HG02852 (cell line): ENCODE measurements at regions not wholly inside any gene's neighbourhood (a gene's known extent, or its start where the extent isn't known, plus 50 kb on each side); places are given as distances from the start of the nearest gene placed in this dataset.

Source experiments
- ATAC-seq: cut with Tn5 transposase; IDR thresholded peaks from one replicate; pipeline ENCODE4 v1.9.1; 2021; ENCODE audit warnings: mild to moderate bottlenecking, moderate library complexity; ENCODE audit not compliant: unreplicated experiment

DNA sequence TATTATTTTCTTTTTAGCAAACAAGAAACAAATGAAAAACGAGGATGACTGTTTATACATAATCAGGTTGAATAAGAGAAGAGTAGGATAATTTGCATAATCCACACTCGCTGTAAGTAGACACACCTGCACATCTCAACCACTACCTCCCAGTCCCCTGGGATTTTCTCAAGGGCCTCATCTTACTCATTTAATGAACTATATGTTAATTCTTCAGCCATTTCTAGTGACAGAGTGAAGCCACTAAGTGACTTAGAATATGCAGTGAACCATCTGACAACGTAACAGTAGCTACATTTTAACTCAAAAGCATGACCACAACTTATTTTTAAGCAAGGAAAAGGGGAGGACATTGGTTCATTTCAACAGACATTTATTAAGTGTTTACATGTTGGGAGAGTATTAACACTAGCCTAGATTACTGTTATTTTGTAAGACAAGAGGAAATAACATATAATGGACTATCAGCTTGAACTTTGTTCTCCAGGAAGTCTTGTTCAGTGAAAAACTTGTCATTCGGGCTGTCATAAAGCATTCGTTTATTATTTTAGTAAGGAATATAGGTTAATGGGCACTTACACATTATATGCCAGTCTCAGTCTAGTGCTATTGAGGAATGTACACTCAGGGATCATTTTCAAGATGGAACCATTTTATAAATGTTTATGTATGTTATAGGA lies 173.0 kb upstream of the ROBO2 start:
- ATAC-seq = no peak

DNA sequence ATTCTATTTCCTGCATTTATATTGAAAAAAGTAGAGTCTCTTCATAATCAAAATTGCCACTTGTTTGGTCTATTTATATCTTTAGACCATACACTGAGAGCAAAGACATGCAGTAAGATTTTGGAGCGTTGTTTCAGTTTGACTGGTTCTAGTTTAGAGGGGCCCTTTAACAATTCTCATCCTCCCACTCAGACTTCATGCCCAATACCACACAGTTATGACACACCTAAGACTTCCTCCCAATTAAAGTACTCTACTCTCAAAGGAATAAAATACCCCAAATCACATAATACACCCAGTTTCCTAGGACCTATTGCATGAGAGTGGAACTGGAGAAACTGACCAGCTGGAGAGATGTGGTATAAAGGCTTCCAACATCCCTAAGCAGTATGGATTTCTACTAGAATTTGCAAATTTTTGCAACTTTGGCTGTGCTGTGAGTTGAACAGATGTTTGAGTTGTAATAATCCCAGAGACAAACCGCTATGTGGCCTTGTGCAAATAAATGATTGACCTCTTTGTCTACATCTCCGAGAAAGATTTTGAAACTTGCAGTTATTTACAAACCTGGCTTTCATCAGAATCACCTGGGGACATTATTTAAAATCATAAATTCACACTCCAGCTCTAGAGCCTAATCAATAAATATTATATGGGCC lies 170.0 kb upstream of the ROBO2 start:
- ATAC-seq = no peak

DNA sequence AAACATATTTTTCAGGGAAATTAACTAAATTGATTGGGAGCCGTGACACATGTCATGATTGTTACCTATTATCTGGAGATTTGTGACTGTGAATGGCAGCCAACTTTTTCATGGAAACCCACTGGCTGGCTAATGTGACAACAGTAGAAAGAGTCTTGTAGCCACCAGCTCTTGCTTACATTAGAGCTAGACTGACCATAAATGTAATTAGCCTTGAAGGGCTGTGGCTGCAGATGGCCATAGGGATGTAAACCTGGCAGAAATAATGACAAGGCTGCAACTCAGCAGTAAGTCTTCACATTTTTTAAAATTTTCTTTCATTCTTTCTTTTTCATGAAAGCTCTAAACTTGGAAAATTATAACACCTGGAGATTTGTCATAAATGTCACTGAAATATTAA lies 168.2 kb upstream of the ROBO2 start:
- no peak for ATAC-seq

DNA sequence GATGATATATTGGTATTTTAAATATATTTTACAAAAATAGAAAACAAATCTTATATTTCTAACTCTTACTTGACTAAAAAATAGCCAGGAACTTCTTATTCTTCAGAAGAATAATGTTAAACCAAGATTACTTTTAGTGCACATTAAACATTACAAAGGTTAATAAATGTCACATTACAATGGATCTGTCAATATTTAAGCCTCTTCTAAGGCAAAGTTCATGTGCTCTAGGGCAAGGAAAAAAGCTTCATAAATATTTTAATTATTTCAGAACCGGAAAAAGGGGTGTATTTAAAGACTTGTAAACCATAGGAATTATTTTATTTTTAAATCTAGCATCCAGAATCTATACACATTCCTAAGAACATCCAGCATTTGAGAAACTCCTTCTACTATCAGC lies 166.9 kb upstream of the ROBO2 start:
- no peak for ATAC-seq

DNA sequence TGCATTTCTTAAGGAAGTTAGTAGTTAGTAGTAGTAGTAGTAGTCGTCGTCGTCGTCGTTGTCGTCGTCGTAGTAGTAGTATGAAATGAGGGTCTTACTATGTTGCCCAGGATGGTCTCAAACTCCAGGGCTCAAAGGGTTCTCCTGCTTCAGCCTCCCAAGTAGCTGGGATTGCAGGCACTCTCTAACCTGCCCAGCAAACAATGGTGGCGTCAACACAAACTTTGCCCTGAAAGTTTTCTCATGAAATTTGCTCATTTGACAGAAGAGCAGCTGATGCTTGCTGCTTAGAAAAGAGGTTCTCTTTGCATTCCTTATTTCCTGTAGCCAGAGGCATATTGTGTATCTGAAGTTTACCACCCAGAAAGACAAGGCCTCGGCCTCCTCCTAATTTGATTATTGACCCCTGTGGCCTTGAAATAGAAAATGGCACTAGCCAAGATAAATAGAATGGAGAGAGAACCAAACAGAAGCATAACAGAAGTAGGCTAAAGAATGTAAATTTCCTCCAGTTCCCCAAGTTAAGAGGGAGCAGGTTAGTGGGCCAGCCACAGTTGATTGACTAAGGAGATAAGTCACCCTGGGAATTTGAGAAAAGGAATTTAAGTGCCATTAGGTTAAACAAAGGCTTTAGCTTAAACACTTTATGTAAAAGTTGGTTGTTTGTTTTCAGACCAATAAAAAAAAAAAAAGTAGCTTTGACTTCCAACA lies 166.2 kb upstream of the ROBO2 start:
- no peak for ATAC-seq

DNA sequence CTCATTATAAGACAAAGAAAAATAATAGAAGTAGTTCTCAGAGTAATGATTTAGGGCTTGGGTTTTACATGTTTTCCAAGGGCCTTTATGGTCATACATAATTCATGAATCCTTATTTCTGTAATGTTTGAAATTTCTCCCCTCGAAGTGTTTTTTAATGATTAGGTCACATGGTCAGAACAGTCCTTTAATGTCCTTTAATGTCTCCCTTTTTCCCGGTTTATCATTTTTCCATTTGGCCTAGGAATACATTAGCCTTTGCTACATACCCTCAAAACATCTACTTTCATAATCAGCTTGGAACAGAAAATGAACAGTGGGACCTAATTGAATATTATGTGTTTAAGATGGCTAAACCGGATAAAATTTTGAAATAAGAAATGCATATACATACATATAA lies 159.9 kb upstream of the ROBO2 start:
- ATAC-seq = no peak

DNA sequence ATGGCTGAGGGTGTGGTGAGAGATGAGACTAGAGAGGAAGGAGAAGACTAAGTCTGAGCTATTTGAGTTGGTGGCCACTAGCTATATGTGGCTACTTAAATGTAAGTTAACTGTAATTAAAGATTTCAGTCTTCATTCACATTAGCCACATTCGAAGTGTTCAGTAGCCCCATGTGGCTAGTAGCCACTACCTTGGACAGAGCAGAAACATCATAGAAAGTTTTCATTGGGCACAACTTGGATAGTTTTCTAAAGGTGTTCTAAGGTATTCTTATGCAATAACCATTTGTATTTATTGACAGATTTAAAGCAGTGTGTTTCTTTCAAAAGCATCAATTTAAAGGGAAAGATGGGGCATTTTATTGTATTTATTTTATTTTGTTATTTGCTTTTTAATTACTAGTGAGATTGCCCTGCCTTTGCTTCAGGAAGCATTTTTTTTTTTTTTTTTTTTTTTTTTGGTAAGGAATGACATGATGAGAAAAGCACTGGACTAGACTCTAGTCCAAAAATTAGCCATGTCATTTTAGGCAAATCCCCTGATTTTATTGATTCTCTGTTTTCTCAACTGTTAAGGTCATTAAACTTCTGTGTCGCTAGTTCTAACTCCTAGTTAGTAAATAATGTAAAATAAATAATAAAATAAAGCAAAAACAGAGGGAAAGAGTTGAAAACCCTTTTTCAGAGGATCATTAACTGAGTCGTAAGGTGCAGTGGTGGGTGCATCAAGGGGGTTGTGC lies 153.0 kb upstream of the ROBO2 start:
- no peak for ATAC-seq

DNA sequence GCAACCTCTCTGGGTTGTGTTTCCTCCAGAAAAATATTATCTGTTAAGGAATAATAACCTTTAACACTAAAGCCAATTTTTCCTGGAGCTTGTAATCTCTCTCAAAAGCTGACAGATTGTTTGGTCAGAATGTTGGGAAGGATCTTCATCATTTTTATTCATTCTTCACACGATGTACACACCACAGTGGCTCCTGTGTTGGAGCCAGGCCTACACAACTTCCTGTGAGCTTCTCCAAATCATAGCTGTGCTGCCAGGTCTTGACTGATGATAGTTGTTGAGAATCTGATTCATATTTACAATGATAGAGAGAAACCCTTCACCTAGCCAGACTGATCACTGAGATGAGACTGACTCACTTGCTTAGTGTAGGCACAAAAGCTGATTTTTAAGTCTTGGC lies 151.0 kb upstream of the ROBO2 start:
- ATAC-seq = no peak

DNA sequence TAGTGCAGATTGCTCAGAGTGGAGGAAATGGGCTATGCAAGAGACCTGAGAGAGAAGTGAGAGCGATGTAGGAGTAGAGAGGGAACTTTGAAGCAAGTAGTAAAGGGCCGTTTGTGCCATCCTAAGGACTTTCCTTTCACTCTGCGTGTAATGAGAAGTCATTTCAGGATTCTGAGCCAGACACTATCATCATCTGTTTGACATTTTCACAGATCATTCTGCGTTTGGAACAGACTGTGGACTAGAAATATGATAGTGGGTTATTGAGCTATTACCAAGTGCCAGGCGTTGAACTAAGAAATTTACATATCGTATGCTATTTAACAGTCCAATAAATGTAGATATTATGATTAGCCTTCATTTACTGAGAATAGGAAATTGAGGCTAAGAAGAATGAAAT lies 150.0 kb upstream of the ROBO2 start:
- no peak for ATAC-seq

DNA sequence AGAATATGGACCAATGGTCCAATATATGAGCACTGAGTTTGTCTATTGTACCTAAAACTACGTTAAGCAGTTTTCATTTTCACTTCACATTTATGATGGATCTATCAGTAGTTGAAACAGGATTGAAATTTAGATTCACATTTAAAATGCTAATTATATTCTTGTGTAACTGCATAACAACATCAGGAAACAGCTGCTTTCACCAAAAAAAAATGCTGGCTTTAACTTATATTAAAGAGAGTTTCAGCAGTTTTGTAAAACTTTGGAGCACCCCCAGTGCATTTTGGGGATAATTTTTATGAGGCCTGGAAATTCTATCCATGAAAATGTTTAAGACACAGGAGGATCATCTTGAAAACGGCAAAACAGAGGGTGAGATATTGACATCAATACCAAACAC lies 142.8 kb upstream of the ROBO2 start:
- no peak for ATAC-seq

DNA sequence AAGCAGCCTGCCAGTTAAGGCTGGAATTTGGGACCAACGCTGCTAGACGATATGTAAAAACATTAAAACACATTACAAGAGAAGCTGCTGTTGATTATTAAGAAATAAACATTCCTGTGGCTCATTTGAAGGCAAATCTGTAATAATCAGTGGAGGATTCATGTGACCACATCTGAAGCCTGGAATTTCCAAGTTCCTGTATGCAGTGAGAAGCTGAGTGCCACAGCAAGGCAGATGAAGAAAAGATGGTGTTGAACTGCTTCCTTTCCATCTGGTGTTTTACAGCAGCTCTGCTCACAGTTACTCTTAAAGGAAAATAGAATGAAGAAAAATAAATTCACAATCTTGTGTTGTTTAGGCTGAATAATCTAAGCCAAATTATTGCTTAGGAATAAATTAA lies 139.3 kb upstream of the ROBO2 start:
- ATAC-seq = no peak

DNA sequence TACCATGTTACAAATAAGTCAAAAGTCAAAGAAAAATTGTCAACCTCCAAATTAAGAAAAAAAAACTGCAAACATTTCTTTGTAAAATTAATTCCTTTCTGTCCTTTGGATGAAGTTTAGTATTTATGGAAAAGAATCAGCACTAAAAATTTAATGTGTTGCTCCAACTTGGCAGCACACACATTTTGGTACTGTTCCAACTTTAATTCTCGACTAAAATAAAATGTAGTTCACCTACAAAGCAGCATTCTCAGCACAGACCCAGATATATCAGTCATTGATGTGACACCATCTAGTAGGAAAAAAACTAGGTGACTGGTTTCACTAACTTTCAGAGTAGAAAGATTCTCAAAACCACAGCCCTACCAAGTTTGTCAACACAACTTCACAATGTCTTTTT lies 131.7 kb upstream of the ROBO2 start:
- no peak for ATAC-seq

DNA sequence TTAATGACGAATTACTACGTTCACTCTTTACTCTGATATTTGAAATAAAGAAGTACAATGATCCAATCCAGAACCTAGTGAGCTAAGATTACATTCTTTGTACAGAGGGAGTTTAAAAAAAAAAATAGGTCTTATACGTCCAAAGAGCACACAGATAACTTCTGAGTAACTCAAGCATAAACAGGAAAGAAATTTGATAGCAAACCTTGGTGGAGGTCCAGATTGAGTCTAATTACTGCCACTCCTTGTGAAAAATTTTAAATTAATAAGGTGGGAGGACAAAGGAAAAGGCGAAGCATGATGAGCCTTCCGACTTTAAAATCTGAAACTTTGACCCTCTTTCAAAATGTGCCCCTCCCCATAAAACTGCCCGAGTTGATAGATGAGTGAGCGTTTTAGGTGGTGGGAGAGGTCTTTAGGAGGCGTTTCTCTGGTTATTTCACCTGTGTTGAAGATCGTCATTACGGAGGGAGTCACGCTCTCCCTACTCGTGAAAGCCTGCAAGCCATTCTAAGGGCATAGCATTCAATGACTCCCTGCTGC lies 127.0 kb upstream of the ROBO2 start:
- no peak for ATAC-seq

DNA sequence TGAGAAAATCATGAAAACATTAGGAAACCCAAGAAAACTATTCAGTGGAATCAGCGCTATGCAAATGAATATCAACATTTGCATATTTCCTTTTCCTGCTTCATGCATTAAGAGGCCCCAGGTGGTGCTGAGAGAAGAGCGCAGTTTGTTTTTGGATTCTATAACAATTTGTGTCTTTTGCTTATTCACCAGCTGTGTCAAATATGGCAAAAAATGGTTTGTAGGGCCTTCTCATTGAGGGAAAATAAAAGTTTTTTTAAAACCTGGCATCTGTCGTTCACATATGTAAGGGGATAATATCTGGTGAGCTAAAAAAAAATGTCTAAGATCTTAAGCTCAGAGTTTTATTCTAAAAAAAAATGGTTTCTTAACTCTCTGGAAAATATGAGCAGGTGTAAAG lies 122.5 kb upstream of the ROBO2 start:
- no peak for ATAC-seq

DNA sequence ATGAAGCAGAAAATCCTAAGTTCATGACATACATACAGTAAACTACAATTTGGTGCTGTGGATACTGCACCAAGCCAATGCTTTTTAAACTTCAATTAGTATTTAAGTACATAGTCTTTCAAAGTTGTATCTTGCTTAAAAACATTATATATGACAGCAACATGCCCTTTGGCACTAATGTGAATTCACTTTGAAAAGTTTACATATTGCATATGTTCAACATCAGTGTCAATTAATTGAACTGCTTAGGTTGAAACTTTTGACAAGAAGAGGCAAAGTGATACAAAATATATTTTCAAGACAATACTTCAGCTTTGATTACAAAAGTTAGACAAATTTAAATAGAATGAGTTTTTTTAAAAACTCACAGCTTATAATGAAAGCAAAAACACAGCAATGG lies 119.4 kb upstream of the ROBO2 start:
- no peak for ATAC-seq

DNA sequence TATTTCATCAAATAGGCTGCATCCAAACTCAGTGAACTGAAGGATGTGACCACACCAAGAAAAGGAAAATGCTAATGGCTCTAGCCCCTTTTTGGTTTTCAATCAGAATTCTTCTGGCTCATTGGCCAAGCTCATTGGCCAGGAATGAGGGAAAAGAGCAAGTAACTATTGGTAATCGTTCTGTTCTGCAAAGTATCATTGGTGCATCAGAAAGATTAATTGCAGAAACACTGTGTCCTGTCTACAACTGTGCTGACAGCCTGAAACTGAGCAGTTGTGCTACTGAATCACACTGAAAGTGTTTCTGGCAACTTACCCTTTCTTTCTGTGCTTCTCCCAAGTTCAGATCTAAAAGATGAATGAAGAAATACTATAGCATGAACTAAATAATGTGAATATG lies 116.4 kb upstream of the ROBO2 start:
- ATAC-seq = no peak

DNA sequence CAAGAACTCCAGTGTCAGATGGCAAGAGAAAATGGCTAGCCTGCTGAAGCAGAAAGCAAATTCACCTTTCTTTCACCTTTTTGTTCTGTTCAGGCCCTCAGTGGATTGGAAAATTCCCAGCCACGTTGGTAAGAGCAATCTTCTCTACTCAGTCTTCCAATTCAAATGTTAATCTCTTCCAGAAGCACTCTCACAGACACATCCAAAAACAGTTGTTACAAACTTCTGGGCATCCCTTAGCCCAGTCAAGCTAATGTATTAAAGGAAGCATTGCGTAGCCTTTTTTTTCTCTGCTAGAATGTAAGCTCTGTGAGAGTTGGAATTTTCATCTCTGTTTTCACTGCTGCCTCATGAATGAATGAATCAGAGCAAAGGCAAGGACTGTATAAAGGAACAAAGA lies 109.2 kb upstream of the ROBO2 start:
- no peak for ATAC-seq

DNA sequence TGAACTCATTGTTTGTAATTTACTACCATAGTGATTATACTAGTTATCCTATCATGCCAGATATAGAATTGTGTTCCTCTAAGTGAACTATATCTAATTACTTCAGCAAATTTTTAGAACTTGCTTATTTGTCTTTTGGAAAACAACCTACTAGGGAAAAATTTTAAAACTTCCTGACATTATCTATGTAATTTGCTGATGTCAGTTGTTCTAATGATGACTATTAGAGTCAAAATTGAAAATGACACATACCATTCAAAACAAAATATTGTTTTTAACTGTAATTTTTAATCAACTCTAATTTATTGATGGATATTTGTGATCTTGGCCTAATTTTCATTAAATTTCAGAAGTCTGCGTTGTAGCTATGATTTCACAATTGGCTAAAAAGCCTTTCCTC lies 106.7 kb upstream of the ROBO2 start:
- ATAC-seq = no peak

DNA sequence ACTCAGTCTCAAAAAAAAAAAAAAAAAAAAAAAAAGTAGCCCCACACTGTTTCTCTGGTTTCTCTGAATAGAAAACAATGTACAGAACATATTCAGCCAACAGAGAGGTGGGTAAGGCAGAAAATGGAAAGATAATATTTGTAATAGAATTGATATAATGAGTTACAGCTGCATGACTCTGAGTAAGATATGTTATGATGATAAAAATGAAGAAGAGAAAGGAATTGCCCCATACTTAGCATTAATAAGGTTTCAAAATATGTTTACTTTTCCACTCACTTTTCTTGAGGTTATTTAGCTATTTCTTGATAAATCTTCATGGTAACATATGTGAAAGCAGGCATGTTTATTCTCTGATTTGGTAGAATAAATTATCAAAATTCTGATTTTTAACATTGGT lies 100.9 kb upstream of the ROBO2 start:
- ATAC-seq = no peak

DNA sequence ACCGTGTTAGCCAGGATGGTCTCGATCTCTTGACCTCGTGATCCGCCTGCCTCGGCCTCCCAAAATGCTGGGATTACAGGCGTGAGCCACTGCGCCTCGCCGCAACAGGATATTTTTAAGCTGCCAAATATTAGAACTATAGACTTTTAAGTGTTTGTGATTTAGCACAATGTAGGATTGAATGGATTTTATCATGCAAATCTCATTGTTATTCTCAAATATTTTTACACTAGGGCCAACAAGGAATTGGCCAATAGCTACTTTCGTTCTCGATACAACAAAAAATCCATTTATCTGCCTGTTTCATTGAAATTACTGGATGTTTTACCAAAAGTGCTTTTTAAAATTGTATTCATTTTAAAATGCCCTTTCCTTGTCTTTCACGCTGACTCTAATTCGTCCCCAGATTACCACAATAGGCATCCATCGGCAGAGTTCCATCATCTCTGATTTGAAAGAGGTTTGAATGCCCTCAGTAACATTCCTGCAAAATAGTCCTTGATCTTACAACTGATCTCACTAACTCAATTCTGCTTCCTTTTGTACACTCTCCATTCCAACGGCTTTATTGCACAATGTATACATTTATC lies 99.6 kb upstream of the ROBO2 start:
- ATAC-seq = no peak

DNA sequence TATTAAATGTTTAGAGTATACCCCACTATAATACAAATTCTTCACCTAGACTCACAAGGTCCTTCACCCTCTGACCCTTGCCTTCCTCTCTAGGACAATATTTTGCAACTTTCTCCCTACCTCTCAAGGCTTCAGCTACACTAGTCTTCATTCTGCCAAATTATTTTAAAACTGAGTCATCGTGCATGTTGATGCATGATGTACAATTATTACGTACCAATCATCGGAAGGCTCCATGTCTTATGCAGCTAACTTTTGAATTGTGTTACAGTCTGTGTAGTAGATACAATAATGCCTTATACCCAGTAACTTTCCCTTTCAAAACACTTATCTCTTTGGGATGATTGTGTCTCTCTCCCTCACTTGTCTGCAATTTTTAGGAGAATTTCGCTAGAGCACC lies 98.5 kb upstream of the ROBO2 start:
- no peak for ATAC-seq
